Common myeloid progenitor, CD34-positive (primary cell): ENCODE measurements at regions not wholly inside any gene's neighbourhood (a gene's known extent, or its start where the extent isn't known, plus 50 kb on each side); places are given as distances from the start of the nearest gene placed in this dataset.

Experiments used
- CTCF ChIA-PET: fragments of 350-600 bp; sonication (Branson Sonifier 250); formaldehyde crosslinking; loops from one replicate; lab custom pipeline; 2021; ENCODE audit warnings: antibody characterized with exemption; lab: Charles Lee
- POLR2A ChIA-PET: fragments of 350-600 bp; sonication (Branson Sonifier 250); formaldehyde crosslinking; loops from one replicate; lab custom pipeline; 2021; ENCODE audit warnings: antibody characterized with exemption; lab: Charles Lee
- DNase-seq, 3 donors: peaks; one replicate each; pipeline versions ENCODE4 v3.0.0 to v3.0.0-alpha.2; 2013
- H3K27ac ChIP-seq, 2 experiments: 1 replicate in 1 of 2; 2 replicates in 1 of 2; pipeline ENCODE4 v1.7.0; 2013; ENCODE audit warnings: inconsistent platforms in 2 of 2, low read length in 2 of 2, mild to moderate bottlenecking in 2 of 2, low read depth in 1 of 2, moderate library complexity in 1 of 2; ENCODE audit not compliant: severe bottlenecking in 2 of 2, insufficient read depth in 1 of 2, poor library complexity in 1 of 2
- H3K27me3 ChIP-seq, 5 experiments: replicated peaks in 2 of 5; 1 replicate in 3 of 5; 2 replicates in 2 of 5; pipeline versions ENCODE4 v1.6.1 to v1.7.0; 2013; ENCODE audit warnings: low read length in 4 of 5, mild to moderate bottlenecking in 2 of 5, moderate library complexity in 2 of 5, inconsistent platforms in 1 of 5; ENCODE audit not compliant: insufficient read depth in 5 of 5, control insufficient read depth in 4 of 5
- H3K36me3 ChIP-seq, 4 experiments: 1 replicate in 2 of 4; 2 replicates in 2 of 4; pipeline versions ENCODE4 v1.6.1 to v1.7.0; 2013; ENCODE audit warnings: low read length in 3 of 4, control low read depth in 1 of 4, mild to moderate bottlenecking in 1 of 4; ENCODE audit not compliant: control insufficient read depth in 4 of 4, insufficient read depth in 4 of 4
- H3K4me1 ChIP-seq, 4 experiments: 1 replicate in 3 of 4; 2 replicates in 1 of 4; pipeline versions ENCODE4 v1.6.1 to v1.7.1; 2013; ENCODE audit warnings: low read length in 3 of 4, mild to moderate bottlenecking in 3 of 4, control low read depth in 1 of 4, inconsistent platforms in 1 of 4, moderate library complexity in 1 of 4; ENCODE audit not compliant: control insufficient read depth in 4 of 4, insufficient read depth in 4 of 4; ENCODE audit errors: control extremely low read depth in 1 of 4
- H3K4me3 ChIP-seq, 7 experiments: 1 replicate in 4 of 7; 2 replicates in 3 of 7; pipeline versions ENCODE4 v1.5.1 to v1.7.0; 2013; ENCODE audit warnings: mild to moderate bottlenecking in 7 of 7, low read length in 6 of 7, moderate library complexity in 6 of 7, inconsistent platforms in 2 of 7, low read depth in 2 of 7, control low read depth in 1 of 7; ENCODE audit not compliant: insufficient read depth in 4 of 7, control insufficient read depth in 1 of 7; ENCODE audit errors: extremely low read depth in 1 of 7
- H3K9me3 ChIP-seq, 5 experiments: 1 replicate in 4 of 5; 2 replicates in 1 of 5; pipeline versions ENCODE4 v1.6.1 to v1.7.1; 2013; ENCODE audit warnings: low read length in 4 of 5, mild to moderate bottlenecking in 2 of 5, inconsistent platforms in 1 of 5, low read depth in 1 of 5, moderate library complexity in 1 of 5; ENCODE audit not compliant: control insufficient read depth in 4 of 5, insufficient read depth in 2 of 5; ENCODE audit errors: control extremely low read depth in 1 of 5
- WGBS: methylation state at CpG from one replicate; pipeline ENCODE4 v1.1.5; 2013; ENCODE audit not compliant: insufficient coverage; 5-methylcytosine and 5-hydroxymethylcytosine counted together

- no peak for DNase-seq
- WGBS = 100% methylated on average over 1 of the region's 3 CpGs
- ChIA-PET CTCF (no interaction called here), POLR2A (no interaction called here)
- no peaks in the 10 kb centered on the region for H3K36me3 ChIP-seq
- H3K27ac ChIP-seq = no peak overlapping the region
- H3K4me3 ChIP-seq = no peak overlapping the region
- H3K4me1 ChIP-seq = no peaks in the 10 kb centered on the region
- no peaks in the 10 kb centered on the region for H3K9me3 ChIP-seq
- H3K27me3 ChIP-seq = no peaks in the 10 kb centered on the region
These were observed 92.5 kb downstream of the ARL4A start for GRCh38 chr7:12779947-12780346.

GRCh38 chr7:12783421-12784095 is 96.1 kb downstream of the ARL4A start:
- ChIA-PET POLR2A (no interaction called here), CTCF (no interaction called here)
- Histone ChIP-seq H3K4me1 (no peaks in the 10 kb centered on the region), H3K4me3 (no peak overlapping the region), H3K9me3 (no peaks in the 10 kb centered on the region), H3K36me3 (no peaks in the 10 kb centered on the region), H3K27ac (no peak overlapping the region), H3K27me3 (no peaks in the 10 kb centered on the region)
- DNase-seq = no peak
- WGBS = 60% methylated on average over 1 of the region's 1 CpG

GRCh38 chr7:12785473-12785872 is 98.0 kb downstream of the ARL4A start:
- no peaks in the 10 kb centered on the region for H3K4me1 ChIP-seq
- H3K9me3 ChIP-seq = no peaks in the 10 kb centered on the region
- ChIA-PET POLR2A (no interaction called here), CTCF (no interaction called here)
- DNase-seq = no peak
- 100% methylated on average over 2 of the region's 4 CpGs for WGBS
- no peak overlapping the region for H3K4me3 ChIP-seq
- H3K27ac ChIP-seq = no peak overlapping the region
- H3K27me3 ChIP-seq = no peaks in the 10 kb centered on the region
- H3K36me3 ChIP-seq = no peaks in the 10 kb centered on the region

GRCh38 chr7:12786494-12786893 is 99.1 kb downstream of the ARL4A start:
- CTCF ChIA-PET = no interaction called here
- H3K36me3 ChIP-seq = no peaks in the 10 kb centered on the region
- no peak for DNase-seq
- 75% methylated on average over 2 of the region's 4 CpGs for WGBS
- H3K27ac ChIP-seq = no peak overlapping the region
- H3K4me3 ChIP-seq = no peak overlapping the region
- POLR2A ChIA-PET = no interaction called here
- no peaks in the 10 kb centered on the region for H3K9me3 ChIP-seq
- H3K27me3 ChIP-seq = no peaks in the 10 kb centered on the region
- no peaks in the 10 kb centered on the region for H3K4me1 ChIP-seq

GRCh38 chr7:12788171-12788570 is 100.7 kb downstream of the ARL4A start:
- WGBS = no CpG with 5 or more reads among the region's 2 CpGs
- Histone ChIP-seq H3K27ac (no peak overlapping the region), H3K27me3 (no peaks in the 10 kb centered on the region), H3K4me3 (no peak overlapping the region), H3K9me3 (no peaks in the 10 kb centered on the region), H3K36me3 (no peaks in the 10 kb centered on the region), H3K4me1 (no peaks in the 10 kb centered on the region)
- DNase-seq = no peak
- ChIA-PET CTCF (no interaction called here), POLR2A (no interaction called here)

GRCh38 chr7:12788591-12788990 is 101.2 kb downstream of the ARL4A start:
- WGBS = no CpG with 5 or more reads among the region's 4 CpGs
- ChIA-PET POLR2A (no interaction called here), CTCF (no interaction called here)
- Histone ChIP-seq H3K9me3 (no peaks in the 10 kb centered on the region), H3K4me1 (no peaks in the 10 kb centered on the region), H3K27me3 (no peaks in the 10 kb centered on the region), H3K27ac (no peak overlapping the region), H3K36me3 (no peaks in the 10 kb centered on the region), H3K4me3 (no peak overlapping the region)
- DNase-seq = no peak

GRCh38 chr7:12794722-12795302 is 107.4 kb downstream of the ARL4A start:
- peaks cover 0 to 2% (median 0%) of the 10 kb centered on the region in 5 experiments for H3K9me3 ChIP-seq
- no peaks in the 10 kb centered on the region for H3K4me1 ChIP-seq
- H3K4me3 ChIP-seq = no peak overlapping the region
- H3K27me3 ChIP-seq = no peaks in the 10 kb centered on the region
- ChIA-PET CTCF (no interaction called here), POLR2A (no interaction called here)
- no peaks in the 10 kb centered on the region for H3K36me3 ChIP-seq
- H3K27ac ChIP-seq = no peak overlapping the region
- 100% methylated on average over 2 of the region's 3 CpGs for WGBS
- no peak for DNase-seq
